COLO829 (cell line): ENCODE measurements at regions not wholly inside any gene's neighbourhood (a gene's known extent, or its start where the extent isn't known, plus 50 kb on each side); places are given as distances from the start of the nearest gene placed in this dataset.
"Not testable (repeated sequence)": the region's sequence is repeated elsewhere in the genome, so short reads cannot be mapped to it uniquely, and the experiment has no call there.

Experiments
- DNase-seq: peaks from one replicate; pipeline ENCODE4 v3.0.0; 2012; ENCODE audit warnings: low spot score

GRCh38 chr2:156005999-156006712, 326.4 kb downstream of the NR4A2 start:
- DNase-seq = no peak

GRCh38 chr2:156005531-156005930, 327.0 kb downstream of the NR4A2 start:
- DNase-seq = no peak

- no peak for DNase-seq
Observed at GRCh38 chr2:156004459-156004858, 328.1 kb downstream of the NR4A2 start.

- no peak for DNase-seq
Observed at GRCh38 chr2:156003780-156004179, 328.7 kb downstream of the NR4A2 start.

GRCh38 chr2:156001851-156002250, 330.7 kb downstream of the NR4A2 start:
- no peak for DNase-seq

- DNase-seq = no peak
Observed at GRCh38 chr2:155997538-155997937, 335.0 kb downstream of the NR4A2 start.

- DNase-seq = no peak
Observed at GRCh38 chr2:155994315-155994714, 338.2 kb downstream of the NR4A2 start.

GRCh38 chr2:155983845-155984244, 348.7 kb downstream of the NR4A2 start:
- DNase-seq = no peak

- DNase-seq = no peak
Observed at GRCh38 chr2:155982135-155982534, 350.4 kb downstream of the NR4A2 start.

GRCh38 chr2:155980941-155981560, 351.5 kb downstream of the NR4A2 start:
- no peak for DNase-seq

- DNase-seq = no peak
Observed at GRCh38 chr2:155975734-155976133, 356.8 kb downstream of the NR4A2 start.

GRCh38 chr2:155972916-155973315, 359.6 kb downstream of the NR4A2 start:
- no peak for DNase-seq

- not testable (repeated sequence) for DNase-seq
Observed at GRCh38 chr2:155966064-155966471, 366.5 kb downstream of the NR4A2 start.

GRCh38 chr2:155965415-155966063, 367.0 kb downstream of the NR4A2 start:
- peak; percentile 3 for DNase-seq

GRCh38 chr2:155961641-155962040, 370.9 kb downstream of the NR4A2 start:
- no peak for DNase-seq

- no peak for DNase-seq
Observed at GRCh38 chr2:155958834-155959233, 373.7 kb downstream of the NR4A2 start.

- no peak for DNase-seq
Observed at GRCh38 chr2:155947069-155947468, 385.5 kb downstream of the NR4A2 start.

GRCh38 chr2:155944218-155944617, 388.3 kb downstream of the NR4A2 start:
- no peak for DNase-seq

GRCh38 chr2:155930312-155930711, 402.2 kb downstream of the NR4A2 start:
- no peak for DNase-seq

- no peak for DNase-seq
Observed at GRCh38 chr2:155917380-155917779, 415.1 kb downstream of the NR4A2 start.

GRCh38 chr2:155913356-155913755, 419.2 kb downstream of the NR4A2 start:
- no peak for DNase-seq

- no peak for DNase-seq
Observed at GRCh38 chr2:155908567-155908966, 424.0 kb downstream of the NR4A2 start.

GRCh38 chr2:155907211-155907610, 425.3 kb downstream of the NR4A2 start:
- no peak for DNase-seq
